EH (cell line): ENCODE measurements at regions not wholly inside any gene's neighbourhood (a gene's known extent, or its start where the extent isn't known, plus 50 kb on each side); places are given as distances from the start of the nearest gene placed in this dataset.
"Not testable (repeated sequence)": the region's sequence is repeated elsewhere in the genome, so short reads cannot be mapped to it uniquely, and the experiment has no call there.

Experiments
- DNase-seq: peaks from one replicate; pipeline ENCODE4 v3.0.0-alpha.2; 2015; ENCODE audit warnings: low read depth

GRCh38 chr14:85077716-85078115 is 452.2 kb upstream of the FLRT2 start:
- not testable (repeated sequence) for DNase-seq

- DNase-seq = no peak
These were observed 449.9 kb upstream of the FLRT2 start for GRCh38 chr14:85079842-85080730.

- no peak for DNase-seq
These were observed 445.6 kb upstream of the FLRT2 start for GRCh38 chr14:85084344-85084743.

GRCh38 chr14:85085981-85086380 is 444.0 kb upstream of the FLRT2 start:
- no peak for DNase-seq

- peak; percentile 0 for DNase-seq
These were observed 442.7 kb upstream of the FLRT2 start for GRCh38 chr14:85087201-85087600.

- DNase-seq = no peak
These were observed 441.8 kb upstream of the FLRT2 start for GRCh38 chr14:85088192-85088591.

- no peak for DNase-seq
These were observed 439.3 kb upstream of the FLRT2 start for GRCh38 chr14:85090681-85091080.

GRCh38 chr14:85093631-85094330 is 436.2 kb upstream of the FLRT2 start:
- no peak for DNase-seq

GRCh38 chr14:85102591-85102990 is 427.4 kb upstream of the FLRT2 start:
- no peak for DNase-seq

GRCh38 chr14:85106506-85106905 is 423.4 kb upstream of the FLRT2 start:
- no peak for DNase-seq

- no peak for DNase-seq
These were observed 417.2 kb upstream of the FLRT2 start for GRCh38 chr14:85112762-85113161.

- no peak for DNase-seq
These were observed 414.0 kb upstream of the FLRT2 start for GRCh38 chr14:85115921-85116320.

- DNase-seq = no peak
These were observed 411.7 kb upstream of the FLRT2 start for GRCh38 chr14:85118274-85118673.

- no peak for DNase-seq
These were observed 407.3 kb upstream of the FLRT2 start for GRCh38 chr14:85122690-85123089.

GRCh38 chr14:85123755-85124154 is 406.2 kb upstream of the FLRT2 start:
- DNase-seq = no peak

GRCh38 chr14:85124631-85125290 is 405.2 kb upstream of the FLRT2 start:
- no peak for DNase-seq

GRCh38 chr14:85125291-85125670 is 404.7 kb upstream of the FLRT2 start:
- no peak for DNase-seq

- DNase-seq = no peak
These were observed 400.0 kb upstream of the FLRT2 start for GRCh38 chr14:85129921-85130320.

- DNase-seq = no peak
These were observed 398.6 kb upstream of the FLRT2 start for GRCh38 chr14:85131226-85131922.

GRCh38 chr14:85142982-85143381 is 387.0 kb upstream of the FLRT2 start:
- DNase-seq = no peak

GRCh38 chr14:85146779-85147178 is 383.2 kb upstream of the FLRT2 start:
- DNase-seq = no peak

- no peak for DNase-seq
These were observed 379.8 kb upstream of the FLRT2 start for GRCh38 chr14:85150166-85150565.
